8988T (cell line): ENCODE measurements at regions not wholly inside any gene's neighbourhood (a gene's known extent, or its start where the extent isn't known, plus 50 kb on each side); places are given as distances from the start of the nearest gene placed in this dataset.
"Not testable (repeated sequence)": the region's sequence is repeated elsewhere in the genome, so short reads cannot be mapped to it uniquely, and the experiment has no call there.

ENCODE experiments used
- DNase-seq: peaks from one replicate; pipeline ENCODE4 v3.0.0; 2011

DNA sequence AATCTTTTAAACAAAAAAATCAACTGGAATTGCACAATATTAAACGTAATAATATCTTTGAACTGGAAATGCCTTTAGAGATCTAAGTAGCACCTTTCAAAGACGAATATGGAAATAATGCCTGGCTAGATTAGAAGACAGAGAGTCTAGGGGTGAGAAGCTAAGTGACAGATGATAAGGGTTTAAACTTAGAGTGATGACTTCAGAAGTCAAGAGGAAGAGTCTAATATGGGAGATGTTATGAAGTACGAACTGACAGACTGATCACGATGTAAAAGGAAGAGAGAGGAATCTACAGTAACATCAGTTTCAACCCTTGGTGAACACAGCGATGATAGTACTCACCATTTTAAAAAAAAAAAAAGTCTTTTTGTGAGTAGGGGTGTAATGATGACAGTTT lies 57.9 kb downstream of the HINT1 start:
- DNase-seq, result no peak

- DNase-seq, result no peak
Measured at GRCh38 chr5:131104169-131104808, 60.8 kb downstream of the HINT1 start.

DNA sequence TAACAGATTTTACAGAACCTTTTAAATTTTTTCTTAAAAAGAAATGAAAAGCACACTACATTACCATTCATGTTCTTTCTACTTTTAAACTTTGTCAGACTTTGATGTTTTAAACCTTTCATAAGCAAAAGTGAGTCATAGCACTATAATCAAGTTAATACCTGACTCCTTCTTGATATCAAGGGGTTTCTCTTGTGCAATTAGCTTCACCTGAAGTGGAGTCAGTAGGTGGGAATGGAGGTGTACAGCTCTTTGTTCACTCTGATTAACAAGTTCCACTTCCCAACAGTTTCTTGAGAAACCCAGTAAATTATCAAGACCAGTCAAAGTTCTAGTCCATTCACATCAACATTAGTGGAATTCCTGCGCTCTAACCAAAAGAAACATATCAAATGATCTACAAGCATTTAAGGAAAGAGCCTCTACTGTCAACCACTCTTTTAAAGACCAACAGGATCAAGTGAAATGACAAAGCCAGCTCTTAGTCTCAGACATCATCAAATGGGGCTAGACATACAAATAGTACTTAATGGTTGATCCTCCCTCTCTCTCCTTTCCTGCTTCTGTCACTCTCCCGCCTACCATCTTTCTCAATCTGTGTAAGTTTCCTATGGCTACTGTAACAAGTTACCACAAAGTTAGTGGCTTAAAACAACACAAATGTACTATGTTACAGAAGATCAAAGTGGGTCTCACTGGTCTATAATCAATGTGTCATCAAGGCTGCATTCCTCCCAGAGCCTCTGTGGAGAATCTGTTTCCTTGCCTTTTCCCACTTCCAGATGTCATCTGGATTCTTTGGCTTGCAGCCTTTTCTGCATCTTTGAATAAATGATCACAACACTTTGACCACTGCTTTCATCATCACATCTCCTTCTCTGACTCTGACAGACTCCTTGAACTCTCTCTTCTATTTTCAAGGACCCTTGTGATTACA lies 68.0 kb downstream of the HINT1 start:
- DNase-seq, result no peak

DNA sequence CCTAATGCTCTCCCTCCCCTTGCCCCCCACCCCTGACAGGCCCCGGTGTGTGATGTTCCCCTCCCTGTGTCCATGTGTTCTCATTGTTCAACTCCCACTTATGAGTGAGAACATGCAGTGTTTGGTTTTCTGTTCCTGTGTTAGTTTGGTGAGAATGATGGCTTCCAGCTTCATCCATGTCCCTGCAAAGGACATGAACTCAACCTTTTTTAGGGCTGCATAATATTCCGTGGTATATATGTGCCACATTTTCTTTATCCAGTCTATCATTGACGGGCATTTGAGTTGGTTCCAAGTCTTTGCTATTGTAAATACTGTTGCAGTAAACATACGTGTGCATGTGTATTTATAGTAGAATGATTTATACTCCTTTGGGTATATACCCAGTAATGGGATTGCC lies 69.5 kb downstream of the HINT1 start:
- DNase-seq, result not testable (repeated sequence)

GRCh38 chr5:131084436-131084835 lies 80.6 kb downstream of the HINT1 start:
- no peak for DNase-seq

DNA sequence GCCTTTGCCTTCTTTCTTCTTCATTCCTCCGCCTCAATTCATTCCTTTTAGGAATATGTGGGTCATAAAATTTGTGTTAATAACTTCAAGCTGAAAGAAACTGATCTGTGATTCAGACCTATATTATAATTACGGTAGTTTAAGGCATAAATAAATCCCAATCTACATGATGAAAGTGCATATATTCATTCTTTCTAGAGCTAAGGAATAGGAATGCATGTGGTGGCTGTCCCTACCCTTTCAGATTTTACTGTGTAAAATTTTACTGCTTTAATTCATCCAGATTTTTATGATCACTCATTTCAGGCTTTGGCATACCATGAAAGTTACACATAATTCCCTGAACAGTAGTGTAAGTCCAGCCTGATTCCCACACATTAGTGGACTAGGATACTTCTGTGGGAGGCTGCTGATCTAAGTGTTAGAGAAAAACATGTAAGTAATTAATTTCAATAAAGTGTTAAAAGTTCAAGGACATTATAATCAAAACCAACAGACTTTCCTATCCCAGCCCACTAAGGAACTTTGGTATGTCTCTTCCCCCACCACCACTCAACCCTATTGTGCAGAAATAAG lies 83.1 kb downstream of the HINT1 start:
- no peak for DNase-seq

GRCh38 chr5:131081374-131081773 lies 83.7 kb downstream of the HINT1 start:
- no peak for DNase-seq

GRCh38 chr5:131079232-131079631 lies 85.8 kb downstream of the HINT1 start:
- no peak for DNase-seq

- no peak for DNase-seq
Measured at GRCh38 chr5:131068893-131069643, 96.0 kb downstream of the HINT1 start.

GRCh38 chr5:131068076-131068475 lies 97.0 kb downstream of the HINT1 start:
- no peak for DNase-seq

- no peak for DNase-seq
Measured at GRCh38 chr5:131067636-131068035, 97.4 kb downstream of the HINT1 start.

DNA sequence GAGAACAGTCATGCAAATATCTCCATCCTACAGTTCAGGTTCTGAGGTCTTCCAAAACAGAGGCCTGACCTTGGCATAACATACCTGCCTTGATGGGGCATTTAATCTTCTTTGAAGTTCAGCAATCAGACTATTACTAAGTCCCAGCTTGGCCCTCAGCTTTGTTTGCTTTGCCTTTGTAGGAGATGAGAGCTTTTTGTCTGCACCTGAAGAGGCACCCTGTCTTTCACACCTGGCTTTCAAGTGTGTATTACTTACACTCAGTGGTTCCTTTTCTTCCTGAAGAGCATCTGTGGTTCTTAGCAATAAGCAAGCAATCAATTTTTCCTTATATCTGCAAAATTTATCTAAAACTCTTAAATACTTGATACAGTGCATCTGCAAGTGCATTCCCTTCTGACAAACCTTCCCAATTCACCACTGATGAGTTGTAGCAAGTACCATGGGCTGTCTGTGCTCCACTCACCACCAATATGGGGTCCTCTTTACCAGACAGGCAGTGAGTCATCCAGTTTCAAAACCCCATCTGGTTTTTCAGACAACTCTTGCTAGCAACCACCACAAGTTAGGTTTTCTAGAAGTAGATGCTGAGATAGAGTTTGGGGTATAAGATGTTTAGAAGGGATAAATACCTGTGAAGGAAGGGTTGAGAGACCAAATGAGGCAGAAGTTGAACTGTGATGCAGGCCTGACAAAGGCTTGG lies 100.2 kb downstream of the HINT1 start:
- DNase-seq, result no peak

DNA sequence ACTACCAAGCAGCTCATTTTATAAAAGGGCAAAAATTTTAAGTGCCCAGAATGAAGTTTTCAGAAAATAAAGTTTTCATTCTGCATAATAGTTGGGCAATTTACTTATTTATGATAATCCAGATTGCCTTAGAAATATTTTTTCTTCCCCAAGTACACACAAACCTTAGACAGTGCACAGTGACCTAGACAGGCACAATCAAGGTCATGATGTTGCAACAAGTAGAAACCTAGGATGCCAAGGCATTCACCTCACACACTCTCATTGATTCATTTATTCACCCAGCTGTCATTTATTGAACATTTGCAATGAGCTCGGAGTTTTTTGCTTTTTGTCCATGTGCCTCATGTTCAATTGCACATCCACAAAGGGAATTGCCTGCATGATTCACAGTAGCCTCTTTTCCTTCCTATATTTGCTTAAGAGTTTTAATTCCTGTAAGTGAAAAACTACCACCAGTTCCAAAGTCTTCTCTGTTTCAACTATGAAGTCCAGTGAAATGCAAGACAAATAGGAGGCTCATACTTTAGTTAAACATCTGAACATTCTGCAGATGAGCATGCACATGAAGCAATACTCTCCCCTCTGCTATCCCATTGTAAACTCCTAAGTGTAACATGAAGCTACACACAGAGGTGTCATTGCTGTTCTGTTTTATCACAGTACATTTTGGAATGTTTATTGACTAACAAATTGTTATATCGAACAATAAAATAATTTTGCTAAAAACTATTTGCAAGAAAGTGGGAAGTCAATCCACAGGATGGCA lies 122.9 kb downstream of the HINT1 start:
- no peak for DNase-seq

- DNase-seq, result no peak
Measured at GRCh38 chr5:131023498-131023865, 141.6 kb downstream of the HINT1 start.

DNA sequence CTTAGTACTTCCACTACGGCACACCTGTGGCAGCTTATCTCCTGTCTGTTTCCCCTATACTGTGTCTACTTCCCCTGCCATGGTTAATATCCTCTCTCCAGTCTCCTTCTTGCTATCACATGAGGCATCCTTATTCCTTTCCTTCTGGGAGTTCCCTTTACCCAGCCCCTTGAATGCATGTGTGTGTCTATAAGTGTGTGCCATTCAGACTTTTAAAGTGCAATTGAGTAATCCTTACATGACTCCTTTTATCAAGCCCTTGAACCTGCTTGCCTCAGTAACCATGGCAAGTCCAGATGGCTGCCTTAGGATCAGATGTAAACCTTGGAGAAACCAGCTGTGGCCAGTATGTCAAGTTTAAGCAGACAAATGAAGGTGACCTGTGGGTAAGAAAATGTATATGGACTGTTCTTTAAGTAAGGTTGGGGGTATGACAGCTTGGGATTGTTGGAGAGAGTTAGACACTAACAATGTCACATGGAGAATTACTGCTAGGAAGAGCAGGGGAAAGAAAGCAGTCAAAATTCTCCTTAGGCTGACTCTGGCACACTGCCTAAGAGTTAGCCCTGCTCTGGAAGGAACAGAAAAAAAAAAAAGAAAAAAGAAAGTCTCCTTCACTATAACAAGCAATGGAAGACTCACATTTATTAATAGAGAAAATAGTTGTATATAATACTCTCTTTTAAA lies 142.1 kb downstream of the HINT1 start:
- DNase-seq, result no peak

DNA sequence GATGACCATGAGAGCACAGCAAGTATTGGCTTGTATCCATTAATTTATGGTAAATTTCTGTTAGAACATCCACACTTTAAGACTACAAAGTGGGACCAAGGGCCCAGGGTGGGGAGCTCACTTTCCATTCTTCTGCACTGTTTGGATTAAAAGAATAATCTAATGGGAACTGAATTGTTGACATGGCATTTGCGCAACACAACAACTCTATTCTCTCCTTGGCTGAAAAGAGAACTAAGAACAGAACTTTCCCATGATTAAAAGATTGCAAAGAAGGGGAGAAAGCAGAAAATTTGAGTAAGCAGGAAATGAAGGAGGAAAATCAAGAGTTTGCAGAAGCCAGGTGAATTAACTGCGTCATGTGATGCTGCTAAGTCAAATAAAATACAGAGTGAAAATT lies 143.4 kb downstream of the HINT1 start:
- no peak for DNase-seq

- DNase-seq, result no peak
Measured at GRCh38 chr5:131019601-131020315, 145.3 kb downstream of the HINT1 start.

DNA sequence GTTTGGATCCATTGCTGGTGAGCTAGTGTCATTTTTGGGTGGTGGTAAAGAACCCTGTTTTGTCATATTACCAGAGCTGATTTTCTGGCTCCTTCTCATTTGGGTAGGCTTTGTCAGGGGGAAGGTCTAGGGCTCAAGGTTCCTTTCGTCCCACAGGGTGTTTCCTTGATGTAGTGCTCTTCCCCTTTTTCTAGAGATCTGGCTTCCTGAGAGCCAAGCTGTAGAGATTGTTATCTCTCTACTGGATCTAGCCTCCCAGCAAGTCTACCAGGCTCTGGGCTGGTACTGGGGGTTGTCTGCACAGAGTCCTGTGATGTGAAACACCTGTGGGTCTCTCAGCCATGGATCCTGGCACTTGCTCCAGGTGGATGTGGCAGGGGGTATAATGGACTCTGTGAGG lies 145.9 kb downstream of the HINT1 start:
- DNase-seq, result no peak

DNA sequence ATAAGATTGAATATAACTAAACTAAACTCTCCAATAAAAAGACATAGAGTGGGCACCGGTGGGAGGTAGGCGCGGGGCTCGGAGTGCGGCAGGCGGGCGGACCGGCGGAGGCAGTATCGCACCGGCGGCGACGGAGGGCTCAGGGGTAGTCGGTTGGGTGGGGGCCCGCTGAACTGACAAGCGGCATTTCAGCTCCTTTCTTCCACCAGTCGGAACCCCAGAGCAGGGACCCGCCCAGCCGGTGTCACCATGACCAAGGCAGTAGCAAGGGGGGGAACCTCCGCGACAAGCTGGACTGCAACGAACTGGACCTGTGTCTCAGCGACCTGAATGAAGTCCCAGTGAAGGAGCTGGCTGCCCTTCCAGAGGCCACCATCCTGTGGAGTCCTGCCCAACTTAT lies 156.7 kb downstream of the HINT1 start:
- no peak for DNase-seq

- no peak for DNase-seq
Measured at GRCh38 chr5:131005963-131006684, 158.9 kb downstream of the HINT1 start.
